GOT3 (cell line): ENCODE measurements at regions not wholly inside any gene's neighbourhood (a gene's known extent, or its start where the extent isn't known, plus 50 kb on each side); places are given as distances from the start of the nearest gene placed in this dataset.
"Not testable (repeated sequence)": the region's sequence is repeated elsewhere in the genome, so short reads cannot be mapped to it uniquely, and the experiment has no call there.

Experiments
- DNase-seq: peaks from one replicate; lab custom pipeline; 2025; ENCODE audit warnings: mixed read lengths; lab: John Stamatoyannopoulos, UW

DNA sequence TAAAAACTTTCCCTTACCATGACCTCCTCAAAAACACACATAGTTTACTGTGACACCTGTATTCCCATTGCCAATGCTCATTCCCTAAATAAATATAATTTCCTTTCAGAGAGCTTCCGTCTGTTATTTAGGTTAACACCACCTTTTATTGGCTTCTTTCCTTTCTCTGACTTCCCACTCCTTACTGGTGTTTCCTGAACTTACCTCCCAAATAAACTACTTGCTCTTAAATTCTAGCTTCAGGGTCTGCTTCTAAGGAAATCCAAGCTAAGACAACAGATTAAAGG lies 67.4 kb upstream of the ZNF746 start:
- DNase-seq, result no peak

DNA sequence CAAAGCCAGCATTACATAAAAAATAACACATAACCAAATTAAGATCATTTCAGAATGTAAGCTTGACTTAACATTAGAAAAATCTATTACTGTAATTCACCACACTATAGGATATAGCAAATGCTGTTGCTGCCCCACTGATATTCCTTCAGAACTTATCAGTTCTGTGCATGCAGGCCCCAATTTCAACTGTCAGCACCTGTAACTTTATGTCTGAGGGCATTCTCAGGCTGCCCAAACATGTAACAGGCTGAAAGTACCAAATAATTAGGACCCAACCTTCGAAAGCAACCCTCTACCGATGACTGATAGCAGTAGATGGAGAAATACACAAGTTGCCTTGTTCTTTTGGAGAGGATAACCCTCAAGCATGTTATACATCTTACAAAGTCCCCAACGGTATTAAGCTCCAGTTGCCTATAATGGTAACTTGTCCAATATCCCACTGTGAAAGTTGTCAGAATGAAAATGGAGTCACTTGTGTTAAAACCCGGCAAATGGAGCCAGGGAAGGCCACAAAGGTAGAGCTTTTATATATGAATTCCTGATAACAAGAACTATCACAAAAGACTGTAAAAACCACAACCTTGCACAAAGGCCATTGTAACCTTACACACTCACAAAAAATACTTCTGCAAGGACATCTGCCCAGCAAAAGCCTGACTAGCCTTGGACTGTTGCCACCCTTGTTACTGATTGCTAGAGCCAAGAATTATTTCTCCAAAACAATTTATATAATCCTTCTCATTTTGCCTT lies 66.9 kb upstream of the ZNF746 start:
- DNase-seq, result no peak

DNA sequence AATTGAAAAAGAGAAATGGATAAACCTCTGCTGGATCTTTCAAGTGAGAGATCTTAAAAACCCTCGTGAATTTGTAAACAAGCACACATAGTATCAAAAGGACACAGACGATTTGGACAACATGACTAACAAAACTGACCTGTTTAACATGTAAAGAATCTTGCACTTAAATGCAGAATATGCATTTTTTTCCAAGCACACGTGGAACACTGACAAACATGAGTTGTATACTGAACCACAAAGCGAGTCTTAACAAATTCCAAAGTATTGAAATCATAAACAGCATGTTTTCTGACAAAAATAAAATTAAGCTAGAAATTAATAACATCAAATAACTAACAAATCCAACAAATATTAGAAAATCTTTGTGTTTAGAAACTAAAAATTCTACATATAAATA lies 65.0 kb upstream of the ZNF746 start:
- DNase-seq, result no peak

DNA sequence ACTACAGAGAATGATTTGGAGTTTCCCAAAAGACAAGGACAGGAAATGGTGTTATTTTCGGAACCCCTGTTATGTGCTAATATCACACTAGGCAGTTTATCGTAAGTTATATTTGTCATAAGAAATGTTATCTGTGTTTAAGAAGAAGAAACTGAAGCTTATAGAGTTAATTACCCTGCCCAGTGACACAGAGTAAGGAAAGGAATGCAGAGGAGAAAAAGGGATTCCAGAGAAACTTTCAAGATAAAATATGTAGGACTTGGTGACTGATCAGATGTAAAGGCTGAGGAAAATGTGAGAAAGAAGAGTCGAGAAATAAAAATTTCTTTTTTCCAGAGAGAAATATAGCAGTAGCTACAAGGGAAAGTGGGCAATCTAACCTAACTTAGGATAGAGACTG lies 63.5 kb upstream of the ZNF746 start:
- DNase-seq, result no peak

DNA sequence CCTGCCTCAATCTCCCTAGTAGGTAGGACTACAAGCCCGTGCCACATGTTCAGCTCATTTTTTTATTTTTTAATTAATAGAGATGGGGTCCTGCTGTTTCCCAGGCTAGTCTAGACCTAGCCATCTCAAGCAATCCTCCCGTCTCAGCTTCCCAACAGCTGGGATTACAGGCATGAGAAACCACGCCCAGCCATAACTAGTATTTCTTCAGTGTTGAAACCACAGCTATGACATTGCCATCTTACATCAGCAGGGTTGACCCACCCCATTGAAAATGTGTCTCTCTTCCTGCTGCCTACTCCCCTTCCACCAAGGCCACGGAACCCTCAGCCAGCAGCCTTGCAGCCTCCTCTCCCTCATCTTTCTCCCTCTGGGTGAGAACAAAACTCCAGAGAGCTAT lies 62.1 kb upstream of the ZNF746 start:
- no peak for DNase-seq

DNA sequence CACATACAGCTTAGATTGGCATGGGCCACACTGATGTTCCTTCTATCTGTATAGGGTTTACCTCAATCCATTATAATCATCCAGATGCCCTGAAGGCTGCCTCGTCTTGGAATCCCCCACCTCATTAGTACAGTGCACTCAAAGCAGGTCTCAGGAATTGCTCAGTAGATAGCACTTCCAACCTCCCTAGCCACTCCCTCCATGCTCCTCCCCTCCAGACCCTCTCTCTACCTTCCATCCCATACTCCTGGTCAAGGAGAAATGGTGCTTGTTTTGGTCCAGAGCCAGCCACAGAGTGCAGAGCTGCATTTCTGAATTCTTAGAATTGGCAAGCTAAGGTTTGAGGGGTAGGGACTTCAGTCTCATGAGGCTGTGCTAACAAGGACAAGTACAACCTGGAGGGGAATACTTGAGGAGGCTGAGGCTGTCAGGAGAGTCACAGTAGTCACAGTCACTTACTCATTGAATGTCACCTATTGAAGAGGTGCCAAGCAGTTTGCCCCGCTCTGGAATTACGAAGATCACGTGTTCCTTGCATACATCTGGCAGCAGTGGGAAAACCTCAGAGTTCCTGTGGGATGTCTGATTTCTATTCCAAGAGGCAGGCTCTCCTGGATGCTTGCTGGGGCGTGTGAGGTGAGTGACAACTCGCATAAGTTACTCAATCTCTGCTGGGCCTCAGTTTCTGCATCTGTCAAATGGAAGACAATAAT lies 60.7 kb upstream of the ZNF746 start:
- DNase-seq, result no peak

DNA sequence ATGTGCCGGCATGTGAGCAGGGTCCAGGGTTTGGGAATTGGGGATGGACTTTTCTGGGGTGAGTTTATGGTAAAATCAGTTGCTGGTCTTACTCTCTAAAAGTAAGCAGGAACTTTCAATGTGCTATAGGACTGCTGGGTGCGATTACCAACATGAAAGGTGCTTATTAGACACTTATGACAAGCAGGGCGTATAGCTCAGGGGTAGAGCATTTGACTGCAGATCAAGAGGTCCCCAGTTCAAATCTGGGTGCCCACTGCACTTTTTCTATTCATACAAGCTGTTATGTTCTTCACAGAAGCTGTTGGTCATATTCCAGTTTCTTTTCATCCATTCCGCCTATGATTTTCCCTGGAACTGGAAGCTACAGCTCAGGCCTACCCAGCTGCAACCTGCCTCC lies 58.9 kb upstream of the ZNF746 start:
- not testable (repeated sequence) for DNase-seq

DNA sequence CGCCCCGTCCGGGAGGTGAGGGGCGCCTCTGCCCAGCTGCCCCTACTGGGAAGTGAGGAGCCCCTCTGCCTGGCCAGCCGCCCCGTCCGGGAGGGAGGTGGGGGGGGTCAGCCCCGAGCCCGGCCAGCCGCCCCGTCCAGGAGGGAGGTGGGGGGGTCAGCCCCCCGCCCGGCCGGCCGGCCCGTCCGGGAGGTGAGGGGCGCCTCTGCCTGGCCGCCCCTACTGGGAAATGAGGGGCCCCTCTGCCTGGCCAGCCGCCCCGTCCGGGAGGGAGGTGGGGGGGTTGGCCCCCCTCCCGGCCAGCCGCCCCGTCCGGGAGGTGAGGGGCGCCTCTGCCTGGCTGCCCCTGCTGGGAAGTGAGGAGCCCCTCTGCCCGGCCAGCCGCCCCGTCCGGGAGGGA lies 57.2 kb upstream of the ZNF746 start:
- DNase-seq, result not testable (repeated sequence)

DNA sequence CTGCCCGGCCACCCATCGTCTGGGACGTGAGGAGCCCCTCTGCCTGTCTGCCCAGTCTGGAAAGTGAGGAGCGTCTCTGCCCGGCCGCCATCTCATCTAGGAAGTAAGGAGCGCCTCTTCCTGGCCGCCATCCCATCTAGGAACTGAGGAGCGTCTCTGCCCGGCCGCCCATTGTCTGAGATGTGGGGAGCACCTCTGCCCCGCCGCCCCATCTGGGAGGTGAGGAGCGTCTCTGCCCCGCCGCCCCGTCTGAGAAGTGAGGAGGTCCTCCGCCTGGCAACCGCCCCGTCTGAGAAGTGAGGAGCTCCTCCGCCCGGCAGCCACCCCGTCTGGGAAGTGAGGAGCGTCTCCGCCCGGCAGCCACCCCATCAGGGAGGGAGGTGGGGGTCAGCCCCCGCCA lies 56.4 kb upstream of the ZNF746 start:
- DNase-seq, result not testable (repeated sequence)

DNA sequence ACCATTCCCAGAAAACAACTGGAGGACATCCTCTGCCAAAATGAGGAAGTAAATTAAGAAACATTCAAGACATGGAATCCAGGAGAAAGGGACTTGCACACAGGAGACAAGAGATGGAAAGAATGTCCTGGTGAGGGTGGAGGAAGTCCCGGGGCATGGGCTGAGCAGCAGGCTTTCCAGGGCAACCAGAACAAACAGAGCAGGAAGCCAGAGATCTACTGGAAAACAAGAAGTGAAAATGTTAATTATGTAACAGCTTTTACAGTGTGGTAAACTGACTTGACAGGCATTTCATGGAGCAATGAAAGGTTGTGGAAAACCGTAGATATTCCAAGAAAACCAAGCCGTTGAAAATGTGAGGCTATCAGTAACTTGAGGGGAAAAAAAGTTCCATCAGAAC lies 55.2 kb upstream of the ZNF746 start:
- no peak for DNase-seq
